HG03342 (cell line): ENCODE measurements at regions not wholly inside any gene's neighbourhood (a gene's known extent, or its start where the extent isn't known, plus 50 kb on each side); places are given as distances from the start of the nearest gene placed in this dataset.
"Not testable (repeated sequence)": the region's sequence is repeated elsewhere in the genome, so short reads cannot be mapped to it uniquely, and the experiment has no call there.

Experiments used
- ATAC-seq: cut with Tn5 transposase; IDR thresholded peaks from one replicate; pipeline ENCODE4 v1.9.1; 2021; ENCODE audit warnings: mild to moderate bottlenecking, moderate library complexity; ENCODE audit not compliant: unreplicated experiment

- no peak for ATAC-seq
Measured at GRCh38 chr12:46549527-46550265, 177.1 kb upstream of the SLC38A2 start.

- ATAC-seq, result no peak
Measured at GRCh38 chr12:46548605-46549071, 176.1 kb upstream of the SLC38A2 start.

GRCh38 chr12:46547421-46548354 is 175.1 kb upstream of the SLC38A2 start:
- no peak for ATAC-seq

- ATAC-seq, result peak; percentile 84
Measured at GRCh38 chr12:46546634-46547273, 174.2 kb upstream of the SLC38A2 start.

- not testable (repeated sequence) for ATAC-seq
Measured at GRCh38 chr12:46543378-46543795, 170.8 kb upstream of the SLC38A2 start.

GRCh38 chr12:46538976-46539375 is 166.4 kb upstream of the SLC38A2 start:
- ATAC-seq, result no peak

GRCh38 chr12:46537387-46537955 is 164.9 kb upstream of the SLC38A2 start:
- no peak for ATAC-seq

GRCh38 chr12:46536316-46536715 is 163.7 kb upstream of the SLC38A2 start:
- peak; percentile 94 for ATAC-seq

- ATAC-seq, result peak; percentile 12
Measured at GRCh38 chr12:46535907-46536306, 163.3 kb upstream of the SLC38A2 start.

GRCh38 chr12:46535376-46535775 is 162.8 kb upstream of the SLC38A2 start:
- no peak for ATAC-seq

GRCh38 chr12:46534327-46534840 is 161.8 kb upstream of the SLC38A2 start:
- no peak for ATAC-seq

- ATAC-seq, result no peak
Measured at GRCh38 chr12:46533723-46534122, 161.2 kb upstream of the SLC38A2 start.

GRCh38 chr12:46531804-46532203 is 159.2 kb upstream of the SLC38A2 start:
- no peak for ATAC-seq

GRCh38 chr12:46531059-46531785 is 158.6 kb upstream of the SLC38A2 start:
- no peak for ATAC-seq

- no peak for ATAC-seq
Measured at GRCh38 chr12:46530373-46531056, 157.9 kb upstream of the SLC38A2 start.

- ATAC-seq, result no peak
Measured at GRCh38 chr12:46526233-46526632, 153.7 kb upstream of the SLC38A2 start.

GRCh38 chr12:46524778-46525177 is 152.2 kb upstream of the SLC38A2 start:
- no peak for ATAC-seq

- peak; percentile 68 for ATAC-seq
Measured at GRCh38 chr12:46523863-46524770, 151.5 kb upstream of the SLC38A2 start.
